PFSK-1 (cell line): ENCODE measurements at regions not wholly inside any gene's neighbourhood (a gene's known extent, or its start where the extent isn't known, plus 50 kb on each side); places are given as distances from the start of the nearest gene placed in this dataset.

Experiments used
- FOXP2 ChIP-seq: optimal IDR thresholded peaks from 2 replicates; pipeline ENCODE3; 2011; ENCODE audit warnings: borderline replicate concordance, control low read depth, inconsistent platforms; ENCODE audit not compliant: insufficient read depth; ENCODE audit errors: extremely low read length, extremely low read depth
- POLR2AphosphoS5 ChIP-seq: IDR thresholded peaks from 2 replicates; pipeline ENCODE4 v1.6.1; 2012; ENCODE audit warnings: low read depth, mild to moderate bottlenecking, control low read depth, low read length, moderate library complexity
- REST ChIP-seq, 2 experiments: IDR thresholded peaks; 2 replicates each; pipeline versions ENCODE4 v1.6.1 to v1.8.0; 2011 to 2012; ENCODE audit warnings: low read depth in 2 of 2, low read length in 2 of 2, control low read depth in 1 of 2, inconsistent platforms in 1 of 2, mild to moderate bottlenecking in 1 of 2, moderate library complexity in 1 of 2; ENCODE audit not compliant: insufficient read depth in 1 of 2
- SIN3A ChIP-seq: IDR thresholded peaks from 2 replicates; pipeline ENCODE4 v1.6.1; 2012; ENCODE audit warnings: mild to moderate bottlenecking, low read length, moderate library complexity, borderline replicate concordance; ENCODE audit not compliant: insufficient read depth
- TAF1 ChIP-seq: IDR thresholded peaks from 2 replicates; pipeline ENCODE4 v1.6.1; 2012; ENCODE audit warnings: low read length, control low read depth, borderline replicate concordance; ENCODE audit not compliant: insufficient read depth

- TF ChIP-seq FOXP2 (no peak), REST (IDR thresholded peaks at IDR 0.05; ENCODE audit: insufficient read depth in 1 of 2, low read depth in 2 of 2, low read length in 2 of 2) (no peak), SIN3A (no peak), TAF1 (no peak), POLR2AphosphoS5 (no peak)
These were observed 72.1 kb upstream of the HSPA9 start for GRCh38 chr5:138647261-138647788.

- no peak for TF ChIP-seq REST (IDR thresholded peaks at IDR 0.05; ENCODE audit: insufficient read depth in 1 of 2, low read depth in 2 of 2, low read length in 2 of 2)
- no peak for TF ChIP-seq POLR2AphosphoS5
- TF ChIP-seq TAF1: no peak
- no peak for TF ChIP-seq FOXP2
- TF ChIP-seq SIN3A: no peak
These were observed 71.5 kb upstream of the HSPA9 start for GRCh38 chr5:138646671-138647070.

GRCh38 chr5:138645778-138646575, 70.8 kb upstream of the HSPA9 start:
- TF ChIP-seq FOXP2 (no peak), SIN3A (no peak)

GRCh38 chr5:138643040-138643791, 68.0 kb upstream of the HSPA9 start:
- TF ChIP-seq REST (IDR thresholded peaks at IDR 0.05; ENCODE audit: insufficient read depth in 1 of 2, low read depth in 2 of 2, low read length in 2 of 2) (no peak), POLR2AphosphoS5 (no peak), SIN3A (no peak), FOXP2 (no peak), TAF1 (no peak)

GRCh38 chr5:138641547-138642298, 66.5 kb upstream of the HSPA9 start:
- TF ChIP-seq TAF1 (no peak), FOXP2 (no peak), POLR2AphosphoS5 (no peak), SIN3A (no peak), REST (IDR thresholded peaks at IDR 0.05; ENCODE audit: insufficient read depth in 1 of 2, low read depth in 2 of 2, low read length in 2 of 2) (no peak)
